CD4-positive, alpha-beta T cell treated with Interleukin-4 for 1 hour (primary cell): ENCODE measurements at regions not wholly inside any gene's neighbourhood (a gene's known extent, or its start where the extent isn't known, plus 50 kb on each side); places are given as distances from the start of the nearest gene placed in this dataset.

ENCODE experiments used
- DNase-seq, 2 donors: peaks; one replicate each; pipeline ENCODE4 v3.0.0-alpha.2; 2020 to 2022

DNA sequence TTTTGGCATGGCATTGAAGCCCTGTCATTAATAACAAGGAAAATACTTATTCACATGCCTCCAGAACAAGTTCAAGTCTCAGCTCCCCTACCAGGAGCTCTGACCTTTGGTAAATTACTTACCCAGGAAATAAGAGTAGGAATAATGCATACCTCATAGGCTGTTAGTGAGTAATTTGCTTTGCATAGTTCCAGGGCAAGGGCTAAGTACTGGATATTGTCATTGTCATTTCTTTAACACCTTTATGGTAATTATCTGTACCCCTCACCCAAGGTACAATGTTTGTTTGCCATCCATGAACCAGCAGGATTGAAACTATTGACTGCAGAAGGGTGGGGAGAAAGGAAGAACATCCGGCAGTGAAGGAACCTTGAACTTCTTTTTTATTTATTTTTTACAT, 148.5 kb downstream of the SOX2 start:
- DNase-seq, result no peak

DNA sequence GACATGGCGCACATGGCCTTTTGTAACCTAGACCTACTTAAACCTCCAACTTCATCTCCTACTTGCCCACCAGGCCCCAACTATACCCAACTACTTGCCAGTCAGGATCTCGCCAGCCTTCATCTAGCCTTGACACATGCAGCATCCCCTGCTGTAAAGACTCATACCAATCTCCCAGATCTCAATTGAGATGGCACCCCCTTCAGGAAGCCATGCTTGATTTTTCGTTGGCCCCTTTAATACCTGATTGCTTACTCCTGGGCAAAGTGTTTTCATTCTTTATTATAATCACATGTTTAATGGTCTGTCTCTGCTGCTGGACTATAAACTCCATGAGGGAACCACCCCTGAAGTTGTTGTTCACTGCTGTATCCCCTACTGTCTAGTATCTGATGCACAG, 150.8 kb downstream of the SOX2 start:
- no peak for DNase-seq

DNA sequence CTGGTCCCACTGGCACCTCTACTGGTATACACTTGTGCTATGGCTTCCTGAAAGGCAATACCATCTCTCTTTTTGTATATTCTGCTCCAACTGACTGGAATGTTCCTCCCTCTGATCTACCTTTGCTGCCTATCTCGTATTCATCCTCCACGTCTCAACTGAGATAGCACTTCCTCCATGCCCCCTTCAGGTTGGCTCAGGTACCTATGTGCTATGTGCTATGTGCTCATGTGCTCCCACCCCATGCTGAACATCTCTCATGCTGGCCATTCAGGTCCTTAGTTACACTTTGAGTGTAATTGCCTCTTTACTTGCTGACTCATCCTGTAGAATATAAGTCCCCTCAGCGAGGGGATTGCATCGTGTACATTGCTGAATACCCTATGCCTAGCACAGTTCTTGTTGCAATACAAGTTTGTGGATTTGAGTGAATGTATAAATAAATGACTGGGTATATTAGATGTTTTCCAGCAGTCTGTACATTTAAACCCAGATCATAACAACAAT, 156.9 kb downstream of the SOX2 start:
- no peak for DNase-seq

DNA sequence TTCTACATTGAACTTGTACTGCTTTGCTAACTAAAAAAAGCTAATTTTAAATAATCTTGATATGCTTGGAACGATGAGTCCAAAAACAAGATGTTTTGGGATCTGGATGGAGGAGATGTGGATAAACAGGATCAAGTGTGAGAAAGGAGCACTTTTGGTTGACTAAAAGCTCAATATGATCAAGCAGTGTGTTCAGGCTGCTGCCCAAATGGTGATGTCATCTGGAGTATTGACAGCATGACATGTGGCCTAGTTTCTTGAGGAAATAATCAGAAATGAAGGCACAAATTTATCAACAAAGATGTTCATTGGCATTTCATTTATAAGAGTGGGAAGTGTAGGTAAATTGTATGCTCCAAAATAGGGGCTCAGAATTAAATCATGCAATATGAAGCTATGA, 161.2 kb downstream of the SOX2 start:
- no peak for DNase-seq

GRCh38 chr3:181879926-181880325, 168.2 kb downstream of the SOX2 start:
- DNase-seq, result no peak

DNA sequence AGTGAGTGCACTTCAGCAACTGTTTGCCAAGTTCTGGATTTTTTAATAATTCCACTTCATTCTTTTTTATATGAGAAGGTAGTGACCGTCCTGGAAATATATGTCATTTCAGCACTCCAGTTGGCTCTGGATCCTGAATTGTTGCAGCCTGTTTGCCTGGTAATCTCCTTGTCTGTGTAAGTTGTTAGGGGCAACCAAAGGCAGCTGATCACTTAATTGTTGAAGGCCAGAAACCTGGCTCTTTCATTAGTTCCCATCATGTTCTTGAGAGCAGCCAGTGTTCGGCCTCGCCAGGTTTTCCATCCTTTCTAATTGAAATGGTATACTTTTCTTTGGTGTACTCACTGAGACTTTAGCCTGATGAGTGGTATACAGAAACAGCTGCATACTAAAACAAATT, 168.6 kb downstream of the SOX2 start:
- DNase-seq, result no peak

GRCh38 chr3:181881749-181882148, 170.0 kb downstream of the SOX2 start:
- no peak for DNase-seq

DNA sequence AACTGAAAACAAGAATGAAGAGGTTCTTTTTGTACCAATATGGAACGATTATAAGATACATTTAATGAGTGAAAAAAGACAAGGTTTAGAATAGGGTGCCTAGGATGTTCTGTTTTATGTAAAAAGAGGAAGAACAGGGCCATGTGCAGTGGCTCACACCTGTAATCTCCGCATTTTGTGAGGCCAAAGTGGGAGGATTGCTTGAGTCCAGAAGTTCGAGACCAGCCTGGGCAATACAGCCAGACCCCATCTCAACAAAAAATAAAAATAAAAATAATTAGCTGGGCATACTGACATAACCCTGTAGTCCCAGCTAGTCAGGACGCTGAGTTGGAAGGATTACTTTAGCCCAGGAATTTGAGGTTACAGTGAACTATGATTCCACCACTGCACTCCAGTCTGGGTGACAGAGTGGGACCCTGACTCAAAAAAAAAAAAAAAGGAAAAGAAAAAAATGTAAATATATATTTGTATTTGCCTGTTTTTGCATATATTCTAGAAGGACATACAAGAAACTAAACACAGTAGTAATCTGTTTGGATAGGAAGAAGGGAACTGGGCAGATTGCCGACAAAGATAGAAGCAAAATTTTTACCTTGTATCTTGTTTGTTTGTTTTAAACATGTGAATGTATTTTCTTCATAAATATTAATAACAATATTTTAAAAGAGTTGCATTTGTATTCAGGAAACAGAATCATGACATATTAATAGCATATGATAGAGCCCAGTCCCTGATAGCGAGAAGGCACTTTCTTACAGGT, 174.3 kb downstream of the SOX2 start:
- no peak for DNase-seq

GRCh38 chr3:181886676-181887075, 175.0 kb downstream of the SOX2 start:
- no peak for DNase-seq

DNA sequence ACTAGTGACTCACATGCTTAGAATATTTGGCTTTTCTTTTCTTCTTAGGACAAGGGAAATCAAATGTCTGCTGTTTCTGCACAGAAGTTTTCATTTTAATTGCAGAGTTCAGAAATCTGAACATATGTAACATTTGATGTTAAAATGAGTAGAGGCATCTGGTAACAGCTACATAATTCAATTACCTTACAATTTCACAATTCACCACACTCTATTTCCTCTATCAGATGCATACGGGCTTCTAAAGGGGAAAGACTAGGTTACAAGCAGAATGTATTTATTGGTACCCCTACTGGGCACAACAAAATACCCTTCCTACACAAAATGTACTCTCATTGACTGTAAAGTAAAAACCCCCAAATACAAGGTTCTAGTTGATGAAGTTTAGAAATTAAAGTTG, 176.0 kb downstream of the SOX2 start:
- no peak for DNase-seq

DNA sequence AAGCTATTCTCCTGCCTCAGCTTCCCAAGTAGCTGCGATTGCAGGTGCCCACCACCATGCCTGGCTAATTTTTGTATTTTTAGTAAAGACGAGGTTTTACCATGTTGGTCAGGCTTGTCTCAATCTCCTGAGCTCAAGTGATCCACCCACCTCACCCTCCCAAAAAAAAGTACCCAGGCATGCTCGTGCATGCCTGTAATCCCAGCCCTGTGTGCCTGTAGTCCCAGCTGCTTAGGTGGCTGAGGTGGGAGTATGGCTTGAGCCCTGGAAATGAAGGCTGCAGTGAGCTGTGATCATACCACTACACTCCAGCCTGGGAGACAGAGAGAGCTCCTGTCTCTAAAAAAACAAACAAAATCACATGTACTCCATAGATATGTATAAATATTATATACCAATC, 176.5 kb downstream of the SOX2 start:
- no peak for DNase-seq

- DNase-seq, result no peak
These were observed 181.1 kb downstream of the SOX2 start for GRCh38 chr3:181892848-181893247.

GRCh38 chr3:181896605-181897004, 184.9 kb downstream of the SOX2 start:
- no peak for DNase-seq

DNA sequence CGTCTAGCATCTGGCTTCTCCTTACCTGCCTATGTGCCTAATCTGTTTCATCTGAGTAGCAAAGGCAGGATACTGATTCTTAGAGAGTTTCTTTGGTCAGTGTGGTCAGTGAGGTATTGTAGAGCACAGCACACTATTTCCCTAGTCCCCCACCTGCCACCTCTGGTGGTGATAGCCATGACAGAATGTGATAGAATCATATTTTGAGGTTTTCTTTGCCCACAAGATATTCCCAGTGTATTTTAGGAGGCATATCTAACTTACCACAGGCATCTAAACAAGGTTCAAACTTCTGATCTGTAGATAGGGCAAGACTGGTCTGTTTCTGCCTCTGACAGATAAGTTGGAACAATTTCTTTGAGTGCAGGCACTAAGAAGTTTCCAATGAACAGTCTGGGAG, 188.0 kb downstream of the SOX2 start:
- no peak for DNase-seq

DNA sequence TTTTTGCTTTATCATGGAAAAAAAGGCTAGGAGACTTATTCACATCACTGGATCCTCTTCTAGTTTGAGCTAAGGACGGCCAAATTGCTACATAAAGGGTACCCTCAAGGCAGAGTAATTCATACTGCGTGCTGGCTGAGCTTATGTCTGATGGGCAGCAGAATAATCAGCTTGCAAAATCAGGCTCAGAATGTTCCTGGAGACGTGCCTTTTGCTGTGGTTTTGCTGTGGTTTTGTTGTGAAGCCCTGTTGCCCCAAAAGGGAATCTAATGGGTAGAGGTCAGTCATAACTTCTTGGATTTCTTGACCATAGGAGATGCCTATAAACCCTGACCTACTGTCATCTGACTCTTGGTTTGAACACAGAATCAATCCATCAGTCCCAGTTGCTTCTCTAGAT, 189.9 kb downstream of the SOX2 start:
- no peak for DNase-seq

- DNase-seq, result no peak
These were observed 194.6 kb downstream of the SOX2 start for GRCh38 chr3:181906338-181906737.

- DNase-seq, result no peak
These were observed 197.5 kb downstream of the SOX2 start for GRCh38 chr3:181909241-181909640.

GRCh38 chr3:181912384-181912783, 200.7 kb downstream of the SOX2 start:
- DNase-seq, result no peak

- no peak for DNase-seq
These were observed 201.5 kb downstream of the SOX2 start for GRCh38 chr3:181913254-181913653.

- DNase-seq, result no peak
These were observed 203.8 kb downstream of the SOX2 start for GRCh38 chr3:181915551-181915950.

GRCh38 chr3:181916013-181916412, 204.3 kb downstream of the SOX2 start:
- no peak for DNase-seq

DNA sequence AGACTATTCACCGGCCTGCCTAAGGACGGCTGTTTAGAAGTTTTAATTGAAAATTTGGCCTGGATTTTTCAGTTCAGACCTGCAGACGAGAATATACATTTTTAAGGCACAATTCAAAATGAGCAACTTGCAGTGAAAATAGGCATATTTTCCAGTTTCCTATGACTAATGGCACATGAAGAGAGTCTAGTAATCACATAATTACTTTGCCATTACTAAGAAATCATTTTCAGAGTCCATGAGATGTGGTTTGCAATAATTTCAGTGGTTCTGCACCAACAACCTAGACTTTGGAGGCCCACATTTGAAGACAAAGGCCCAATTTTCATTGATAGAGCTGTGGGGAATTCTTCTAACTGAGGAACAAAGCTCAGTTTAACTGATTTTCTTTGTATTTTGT, 205.3 kb downstream of the SOX2 start:
- DNase-seq, result no peak

DNA sequence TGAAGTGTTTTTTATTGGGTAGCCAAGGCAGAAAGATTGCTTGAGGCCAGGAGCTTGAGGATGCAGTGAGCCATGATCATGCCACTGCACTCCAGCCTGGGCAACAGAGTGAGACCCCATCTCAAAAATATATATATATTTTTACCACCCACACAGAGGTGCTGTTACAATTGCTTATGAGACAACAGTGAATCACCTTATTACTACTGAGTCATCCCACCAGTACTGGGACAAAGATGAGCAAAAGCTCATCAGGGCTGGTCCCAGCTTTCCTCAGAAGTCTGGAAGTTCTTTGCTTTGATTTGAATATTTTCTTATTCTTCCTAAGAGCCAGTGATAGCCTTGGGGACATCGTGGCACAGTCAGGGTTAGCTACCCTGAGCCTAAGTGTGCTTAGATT, 207.7 kb downstream of the SOX2 start:
- DNase-seq, result no peak

DNA sequence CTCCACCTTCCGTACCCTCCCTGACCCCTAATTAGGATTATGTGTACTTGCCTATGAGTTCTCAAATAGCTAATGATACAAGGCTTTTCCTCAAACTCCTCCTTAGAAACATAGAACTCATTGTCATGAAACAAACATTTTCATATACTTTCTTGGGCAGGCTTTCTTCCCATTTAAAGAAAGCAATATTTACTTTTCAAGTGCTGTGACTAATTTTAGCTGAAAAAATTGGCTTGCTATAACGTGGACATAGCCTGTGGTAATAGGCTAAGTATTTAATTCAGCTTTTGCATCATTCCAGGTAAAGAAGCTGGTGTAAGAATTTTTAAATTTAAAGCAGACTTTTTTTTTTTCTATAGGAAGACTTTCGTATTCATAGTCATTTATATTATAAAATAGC, 208.7 kb downstream of the SOX2 start:
- no peak for DNase-seq

- DNase-seq, result no peak
These were observed 209.5 kb downstream of the SOX2 start for GRCh38 chr3:181921220-181921619.
